ENCODE measurements at regions not wholly inside any gene's neighbourhood (a gene's known extent, or its start where the extent isn't known, plus 50 kb on each side); places are given as distances from the start of the nearest gene placed in this dataset.
"Not testable (repeated sequence)": the region's sequence is repeated elsewhere in the genome, so short reads cannot be mapped to it uniquely, and the experiment has no call there.

DNA sequence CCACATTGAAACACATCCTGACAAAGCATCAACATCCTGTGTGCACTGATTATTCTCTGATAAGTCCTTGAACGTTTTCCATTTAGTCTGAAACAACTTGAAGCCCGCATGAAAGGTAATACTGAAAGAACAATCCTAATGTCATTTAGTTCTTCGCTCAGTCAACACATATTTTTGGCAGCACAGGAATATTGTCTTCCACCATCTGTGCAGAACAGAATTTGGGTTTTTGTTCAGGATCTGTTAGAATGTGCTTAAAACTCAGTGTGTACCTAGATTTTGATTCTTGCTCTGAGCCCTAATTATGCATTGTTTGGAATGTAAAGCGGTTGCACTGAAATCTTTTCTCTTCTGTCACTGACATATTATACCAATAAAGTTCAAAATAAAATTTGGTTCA, 1036.6 kb downstream of the CDH11 start:
- no peak for DNase-seq (ENCODE audit: low read depth)
- TF ChIP-seq, protein P1, sequence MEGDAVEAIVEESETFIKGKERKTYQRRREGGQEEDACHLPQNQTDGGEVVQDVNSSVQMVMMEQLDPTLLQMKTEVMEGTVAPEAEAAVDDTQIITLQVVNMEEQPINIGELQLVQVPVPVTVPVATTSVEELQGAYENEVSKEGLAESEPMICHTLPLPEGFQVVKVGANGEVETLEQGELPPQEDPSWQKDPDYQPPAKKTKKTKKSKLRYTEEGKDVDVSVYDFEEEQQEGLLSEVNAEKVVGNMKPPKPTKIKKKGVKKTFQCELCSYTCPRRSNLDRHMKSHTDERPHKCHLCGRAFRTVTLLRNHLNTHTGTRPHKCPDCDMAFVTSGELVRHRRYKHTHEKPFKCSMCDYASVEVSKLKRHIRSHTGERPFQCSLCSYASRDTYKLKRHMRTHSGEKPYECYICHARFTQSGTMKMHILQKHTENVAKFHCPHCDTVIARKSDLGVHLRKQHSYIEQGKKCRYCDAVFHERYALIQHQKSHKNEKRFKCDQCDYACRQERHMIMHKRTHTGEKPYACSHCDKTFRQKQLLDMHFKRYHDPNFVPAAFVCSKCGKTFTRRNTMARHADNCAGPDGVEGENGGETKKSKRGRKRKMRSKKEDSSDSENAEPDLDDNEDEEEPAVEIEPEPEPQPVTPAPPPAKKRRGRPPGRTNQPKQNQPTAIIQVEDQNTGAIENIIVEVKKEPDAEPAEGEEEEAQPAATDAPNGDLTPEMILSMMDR (conservative IDR thresholded peaks at IDR 0.05; ENCODE audit: low read depth, low read length), result no peak
- no peak overlapping the region for H3K4me3 ChIP-seq (ENCODE audit: low read depth, low read length)

DNA sequence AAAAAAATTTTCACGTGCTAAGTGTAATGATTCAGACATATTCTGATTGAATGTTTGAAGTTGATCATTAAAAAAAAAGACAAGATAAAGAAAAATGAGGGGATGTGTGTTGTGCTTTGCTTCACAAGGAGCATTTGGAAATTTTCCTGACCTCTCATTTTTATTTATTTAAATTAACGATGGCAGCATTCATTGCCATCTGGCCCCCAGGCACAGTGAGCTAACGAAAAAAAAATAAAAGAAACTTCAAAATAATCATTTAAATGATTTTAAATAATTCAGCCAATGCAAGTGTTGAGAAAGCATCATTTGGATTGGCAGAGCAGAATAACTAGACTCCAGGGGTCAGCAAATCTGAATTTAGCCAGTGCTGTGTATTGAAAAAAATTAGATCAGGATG, 1037.2 kb downstream of the CDH11 start:
- no peak overlapping the region for H3K4me3 ChIP-seq (ENCODE audit: low read depth, low read length)
- DNase-seq (ENCODE audit: low read depth), result no peak
- TF ChIP-seq, protein P1 (conservative IDR thresholded peaks at IDR 0.05; ENCODE audit: low read depth, low read length), result no peak

DNA sequence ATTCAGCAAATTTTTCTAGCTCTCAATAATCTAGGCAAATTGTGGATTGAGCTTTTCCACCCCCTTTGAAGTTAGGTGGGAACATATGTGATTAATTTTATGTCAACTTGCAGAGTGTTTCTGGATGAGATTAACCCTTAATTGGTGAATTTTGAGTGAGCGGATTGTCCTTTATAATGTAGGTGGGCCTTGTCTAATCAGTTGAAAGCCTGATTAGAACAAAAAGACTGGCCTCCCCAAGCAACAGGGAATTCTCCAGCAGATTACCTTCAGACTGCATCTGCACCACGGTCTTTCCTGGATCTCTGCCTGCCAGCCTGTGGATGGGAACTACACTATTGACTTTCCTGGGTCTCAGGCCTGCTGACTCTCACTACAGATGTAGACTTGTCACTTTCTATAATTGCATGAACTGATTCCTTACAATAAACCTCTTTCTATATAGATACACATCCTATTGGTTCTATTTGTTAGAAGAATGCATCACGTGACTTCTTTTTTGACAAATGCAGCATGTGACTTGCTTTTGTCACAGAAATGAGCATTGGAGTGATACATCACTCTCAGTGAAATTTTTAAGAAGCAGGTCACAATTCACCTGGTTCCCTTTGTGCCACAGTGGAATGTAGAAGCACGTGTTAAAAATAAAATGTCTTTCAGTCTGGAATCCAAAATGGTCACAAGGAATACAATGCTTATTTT, 1038.3 kb downstream of the CDH11 start:
- H3K4me3 ChIP-seq (ENCODE audit: low read depth, low read length), result no peak overlapping the region
- TF ChIP-seq, protein P1 (conservative IDR thresholded peaks at IDR 0.05; ENCODE audit: low read depth, low read length), result no peak
- no peak for DNase-seq (ENCODE audit: low read depth)

DNA sequence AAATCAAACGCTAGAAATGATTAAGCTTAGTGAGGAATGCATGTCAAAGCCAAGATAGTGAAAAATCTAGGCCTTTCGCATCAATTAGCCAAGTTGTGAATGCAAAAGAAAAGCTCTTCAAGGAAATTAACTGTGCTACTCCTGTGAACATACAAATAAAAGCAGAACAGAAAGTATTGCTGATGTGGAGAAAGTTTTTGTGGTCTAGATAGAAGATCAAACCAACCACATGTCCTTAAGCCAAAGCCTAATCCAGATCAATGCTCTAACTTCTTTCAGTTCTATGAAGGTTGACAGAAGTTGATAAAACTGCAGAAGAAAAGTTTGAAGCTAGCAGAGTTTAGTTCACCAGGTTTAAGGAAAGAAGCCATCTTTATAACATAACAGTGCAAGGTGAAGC, 1044.6 kb downstream of the CDH11 start:
- TF ChIP-seq, protein P1 (conservative IDR thresholded peaks at IDR 0.05; ENCODE audit: low read depth, low read length), result no peak
- no peak for DNase-seq (ENCODE audit: low read depth)
- no peak overlapping the region for H3K4me3 ChIP-seq (ENCODE audit: low read depth, low read length)

DNA sequence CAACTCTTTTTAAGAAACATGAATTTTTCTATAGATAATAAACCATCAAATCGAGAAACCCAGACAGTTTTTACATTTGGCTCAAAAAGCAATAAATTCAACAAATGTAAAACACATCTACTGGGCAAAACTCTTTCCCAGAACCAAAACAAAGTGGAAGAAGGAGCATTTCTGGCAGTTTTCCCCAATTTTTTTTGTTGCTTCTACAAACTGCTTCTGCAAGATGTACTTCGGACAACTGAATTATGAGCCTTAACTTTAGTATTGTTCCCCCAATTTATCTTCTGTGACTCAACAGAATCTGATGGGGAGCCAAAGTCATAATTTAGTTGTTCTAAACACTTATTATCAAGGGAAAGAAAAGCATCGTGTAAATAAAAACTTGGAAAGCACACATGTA, 1047.2 kb downstream of the CDH11 start:
- no peak overlapping the region for H3K4me3 ChIP-seq (ENCODE audit: low read depth, low read length)
- DNase-seq (ENCODE audit: low read depth), result no peak
- TF ChIP-seq, protein P1 (conservative IDR thresholded peaks at IDR 0.05; ENCODE audit: low read depth, low read length), result no peak

DNA sequence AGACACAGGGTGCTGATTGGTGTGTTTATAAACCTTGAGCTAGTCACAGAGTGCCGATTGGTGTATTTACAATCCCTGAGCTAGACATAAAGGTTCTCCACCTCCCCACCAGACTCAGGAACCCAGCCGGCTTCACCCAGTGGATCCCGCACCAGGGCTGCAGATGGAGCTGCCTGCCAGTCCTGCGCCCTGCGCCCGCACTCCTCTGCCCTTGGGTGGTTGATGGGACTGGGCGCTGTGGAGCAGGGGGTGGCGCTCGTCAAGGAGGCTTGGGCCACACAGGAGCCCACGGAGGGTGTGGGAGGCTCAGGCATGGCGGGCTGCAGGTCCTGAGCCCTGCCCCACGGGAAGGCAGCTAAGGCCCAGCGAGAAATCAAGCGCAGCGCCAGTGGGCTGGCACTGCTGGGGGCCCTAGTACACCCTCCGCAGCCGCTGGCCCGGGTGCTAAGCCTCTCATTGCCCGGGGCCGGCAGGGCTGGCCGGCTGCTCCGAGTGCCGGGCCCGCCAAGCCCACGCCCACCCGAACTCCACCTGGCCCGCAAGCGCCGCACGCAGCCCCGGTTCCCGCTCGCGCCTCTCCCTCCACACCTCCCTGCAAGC, 1049.6 kb downstream of the CDH11 start:
- not testable (repeated sequence) for DNase-seq (ENCODE audit: low read depth); H3K4me3 ChIP-seq (ENCODE audit: low read depth, low read length)

DNA sequence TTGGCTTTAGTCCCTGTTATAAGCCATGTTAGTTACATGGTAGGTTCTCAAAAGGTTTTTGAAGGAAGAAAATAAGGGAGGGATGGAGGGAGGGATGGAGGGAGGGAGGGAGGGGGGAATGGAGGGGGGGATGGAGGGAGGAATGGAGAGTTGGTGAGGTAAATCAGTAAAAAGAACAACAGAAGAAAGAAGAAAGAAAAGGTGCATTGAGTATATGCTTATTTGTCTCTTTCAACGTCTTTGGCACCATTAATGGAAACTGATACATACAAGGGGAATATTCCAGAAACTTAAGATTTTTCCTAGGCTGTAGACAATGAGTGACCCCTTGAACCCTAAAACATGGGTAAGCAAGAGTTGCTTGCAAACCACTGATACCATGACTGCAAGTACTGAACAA, 1056.3 kb downstream of the CDH11 start:
- no peak overlapping the region for H3K4me3 ChIP-seq (ENCODE audit: low read depth, low read length)
- TF ChIP-seq, protein P1 (conservative IDR thresholded peaks at IDR 0.05; ENCODE audit: low read depth, low read length), result no peak
- no peak for DNase-seq (ENCODE audit: low read depth)
